A549 (cell line): ENCODE measurements at regions not wholly inside any gene's neighbourhood (a gene's known extent, or its start where the extent isn't known, plus 50 kb on each side); places are given as distances from the start of the nearest gene placed in this dataset.
A peak's percentile ranks its signal among the peaks of the same experiment; 100 is the strongest.

Experiments used
- ATAC-seq, 2 experiments: fragments of 200-7000 bp in 1 of 2; fragments of >200 bp in 1 of 2; cut with Nextera tagmentation in 1 of 2; cut with Tn5 transposase in 1 of 2; 3 replicates each; pipeline versions ENCODE4 v1.8.0 to v1.9.1; 2018 to 2020; ENCODE audit warnings: mild to moderate bottlenecking in 1 of 2, moderate library complexity in 1 of 2
- CTCF ChIA-PET: fragments of 300-600 bp; sonication (Branson Sonifier 250); formaldehyde crosslinking; extraction: SDS; loops from one replicate; lab custom pipeline; 2021; ENCODE audit warnings: antibody characterized with exemption, inconsistent platforms; lab: Yijun Ruan, JAX
- POLR2A ChIA-PET: fragments of 350-600 bp; formaldehyde crosslinking; extraction: SDS; loops from one replicate; lab custom pipeline; 2021; ENCODE audit warnings: antibody characterized with exemption, inconsistent platforms; lab: Yijun Ruan, JAX
- DNase-seq, 2 experiments: peaks; one replicate each; pipeline versions ENCODE4 v3.0.0 to v3.0.0-alpha.2; 2011 to 2016; ENCODE audit warnings: low read depth in 1 of 2, low spot score in 1 of 2
- FAIRE-seq: peaks from 2 replicates; lab custom pipeline; 2011; peaks lifted over from hg19 to GRCh38; lab: Jason Lieb, UNC
- H3K27ac ChIP-seq, 2 experiments: fragments of >200 bp; sonication (Bioruptor Twin); formaldehyde crosslinking; 3 replicates each; pipeline ENCODE4 v1.5.1; 2016 to 2017
- H3K4me1 ChIP-seq: fragments of >200 bp; sonication (Bioruptor Twin); formaldehyde crosslinking; 3 replicates; pipeline ENCODE4 v1.6.1; 2016
- H3K4me2 ChIP-seq: fragments of >200 bp; sonication (Bioruptor Twin); formaldehyde crosslinking; 3 replicates; pipeline ENCODE4 v1.6.1; 2016
- H3K4me3 ChIP-seq: fragments of >200 bp; sonication (Bioruptor Twin); formaldehyde crosslinking; 3 replicates; pipeline ENCODE4 v1.5.1; 2016
- H3K9me3 ChIP-seq: fragments of >200 bp; sonication (Bioruptor Twin); formaldehyde crosslinking; 3 replicates; pipeline ENCODE4 v1.6.1; 2016
- CBX8 ChIP-seq: fragments of 200-600 bp; sonication (generic); IDR thresholded peaks from 2 replicates; pipeline ENCODE4 v1.6.1; 2016
- CHD2 ChIP-seq: fragments of 150-350 bp; IDR thresholded peaks from 2 replicates; pipeline ENCODE4 v1.6.1; 2014; ENCODE audit warnings: low read length; ENCODE audit not compliant: partially characterized antibody
- CHD4 ChIP-seq: fragments of 200-600 bp; sonication (generic); IDR thresholded peaks from 2 replicates; pipeline ENCODE4 v1.6.1; 2016; ENCODE audit warnings: antibody characterized with exemption, mild to moderate bottlenecking, borderline replicate concordance
- FOSL2 ChIP-seq, 2 experiments: fragments of 450-650 bp in 1 of 2; fragments of >200 bp in 1 of 2; sonication (Bioruptor Twin) in 1 of 2; formaldehyde crosslinking; IDR thresholded peaks; 2 replicates each; pipeline versions ENCODE4 v1.5.0 to v1.6.1; 2016 to 2020; ENCODE audit warnings: mild to moderate bottlenecking in 1 of 2, moderate library complexity in 1 of 2
- FOXS1 ChIP-seq: fragments of 250-450 bp; sonication (Bioruptor Pico); IDR thresholded peaks from 2 replicates; pipeline ENCODE4 v1.5.0; 2020; ENCODE audit warnings: mild to moderate bottlenecking, moderate library complexity
- GATA3 ChIP-seq: IDR thresholded peaks from 2 replicates; pipeline ENCODE4 v1.6.1; 2012; ENCODE audit warnings: borderline replicate concordance
- HOXA7 ChIP-seq: fragments of 250-450 bp; sonication (Bioruptor Pico); IDR thresholded peaks from 2 replicates; pipeline ENCODE4 v1.5.0; 2020; ENCODE audit warnings: mild to moderate bottlenecking, moderate library complexity
- HOXB13 ChIP-seq: fragments of 250-450 bp; sonication (Bioruptor Pico); IDR thresholded peaks from 2 replicates; pipeline ENCODE4 v1.5.0; 2020; ENCODE audit warnings: low read depth, mild to moderate bottlenecking, moderate library complexity
- HOXB5 ChIP-seq: fragments of 250-450 bp; sonication (Bioruptor Pico); IDR thresholded peaks from 2 replicates; pipeline ENCODE4 v1.5.0; 2020; ENCODE audit warnings: mild to moderate bottlenecking, moderate library complexity
- JUNB ChIP-seq: fragments of >200 bp; sonication (Bioruptor Twin); formaldehyde crosslinking; IDR thresholded peaks from 2 replicates; pipeline ENCODE4 v1.6.1; 2016
- KDM1A ChIP-seq: fragments of 200-600 bp; sonication (generic); IDR thresholded peaks from 2 replicates; pipeline ENCODE4 v1.6.1; 2016; ENCODE audit warnings: low read depth, mild to moderate bottlenecking
- MAFK ChIP-seq: fragments of 450-650 bp; IDR thresholded peaks from 2 replicates; pipeline ENCODE4 v1.6.1; 2014; ENCODE audit not compliant: partially characterized antibody
- MYC ChIP-seq: IDR thresholded peaks from 2 replicates; pipeline ENCODE4 v1.6.1; 2012; ENCODE audit warnings: mild to moderate bottlenecking, inconsistent platforms, low read length, improper control_type of control experiment, borderline replicate concordance
- NPAS2 ChIP-seq: fragments of 250-450 bp; sonication (Bioruptor Pico); IDR thresholded peaks from 2 replicates; pipeline ENCODE4 v1.8.0; 2022; ENCODE audit warnings: mild to moderate bottlenecking, moderate library complexity, borderline replicate concordance
- POLR2A ChIP-seq: IDR thresholded peaks from 2 replicates; pipeline ENCODE4 v1.6.1; 2012; ENCODE audit warnings: mild to moderate bottlenecking, low read length
- RAD21 ChIP-seq, 2 experiments: fragments of >200 bp in 1 of 2; sonication (Bioruptor Twin) in 1 of 2; formaldehyde crosslinking in 1 of 2; IDR thresholded peaks in 1 of 2; conservative IDR thresholded peaks in 1 of 2; 2 replicates in 1 of 2; 3 replicates in 1 of 2; pipeline ENCODE4 v1.6.1; 2012 to 2018; ENCODE audit warnings: inconsistent platforms in 1 of 2
- SMC3 ChIP-seq: fragments of >200 bp; sonication (Bioruptor Twin); formaldehyde crosslinking; IDR thresholded peaks from 3 replicates; pipeline ENCODE4 v1.6.1; 2018; ENCODE audit warnings: inconsistent platforms
- SREBF2 ChIP-seq: fragments of 450-650 bp; IDR thresholded peaks from 2 replicates; pipeline ENCODE4 v1.6.1; 2014; ENCODE audit warnings: mild to moderate bottlenecking, moderate library complexity
- TFCP2L1 ChIP-seq: fragments of 250-450 bp; sonication (Bioruptor Pico); IDR thresholded peaks from 2 replicates; pipeline ENCODE4 v1.5.0; 2021; ENCODE audit warnings: mild to moderate bottlenecking
- TP53 ChIP-seq: fragments of 250-450 bp; sonication (Bioruptor Pico); IDR thresholded peaks from 2 replicates; pipeline ENCODE4 v1.5.0; 2021; ENCODE audit warnings: mild to moderate bottlenecking, moderate library complexity
- ZC3H11A ChIP-seq: fragments of 450-650 bp; IDR thresholded peaks from 2 replicates; pipeline ENCODE4 v1.6.1; 2014; ENCODE audit warnings: antibody characterized with exemption, mild to moderate bottlenecking
- ZSCAN20 ChIP-seq: fragments of 250-450 bp; sonication (Bioruptor Pico); IDR thresholded peaks from 2 replicates; pipeline ENCODE4 v1.8.0; 2022; ENCODE audit warnings: mild to moderate bottlenecking, moderate library complexity
- WGBS: methylation state at CpG from one replicate; pipeline ENCODE4 v1.1.6; 2017; ENCODE audit errors: missing lambda C conversion rate; 5-methylcytosine and 5-hydroxymethylcytosine counted together
- TF ChIP-seq, protein P1 (sequence below): fragments of 250-450 bp; sonication (Bioruptor Pico); IDR thresholded peaks from 2 replicates; pipeline ENCODE4 v1.5.0; 2020; ENCODE audit warnings: low read depth, mild to moderate bottlenecking, moderate library complexity
- TF ChIP-seq, protein P2 (sequence below): IDR thresholded peaks from 2 replicates; pipeline ENCODE4 v1.6.1; 2012
- TF ChIP-seq, protein P3 (sequence below): fragments of >200 bp; sonication (Bioruptor Twin); formaldehyde crosslinking; IDR thresholded peaks from 3 replicates; pipeline ENCODE4 v1.6.1; 2016
- TF ChIP-seq, protein P4 (sequence below): fragments of >200 bp; sonication (Bioruptor Twin); formaldehyde crosslinking; IDR thresholded peaks from 3 replicates; pipeline ENCODE4 v1.5.1; 2016
- TF ChIP-seq, protein P5 (sequence below): fragments of 250-450 bp; sonication (Bioruptor Pico); IDR thresholded peaks from 2 replicates; pipeline ENCODE4 v1.5.0; 2021; ENCODE audit warnings: mild to moderate bottlenecking, moderate library complexity, borderline replicate concordance

DNA sequence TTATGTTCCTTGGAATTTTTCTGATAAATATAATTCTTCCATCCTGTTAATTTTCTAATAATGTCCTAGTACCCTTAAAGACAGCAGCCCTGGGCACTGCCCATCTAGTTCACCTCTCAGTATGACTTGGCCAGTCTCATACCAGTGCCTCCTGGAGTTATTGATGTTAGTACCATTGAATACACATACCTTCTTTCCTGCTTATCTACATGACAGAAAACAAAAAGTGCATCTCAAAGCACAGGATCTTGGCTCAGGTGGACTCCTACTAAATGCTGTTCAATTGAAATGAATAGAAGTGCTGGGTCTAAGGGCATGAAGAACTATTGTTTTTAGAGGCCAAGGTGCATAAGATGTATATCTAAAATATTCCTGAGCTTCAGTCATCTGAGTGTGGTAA, 669.7 kb downstream of the NR2F1-AS1 start:
- H3K9me3 ChIP-seq = no peaks in the 10 kb centered on the region
- no peak overlapping the region for H3K27ac ChIP-seq
- no peak overlapping the region for H3K4me3 ChIP-seq
- FAIRE-seq (no peak), DNase-seq (no peak), ATAC-seq (no peak)
- CTCF ChIA-PET = no interaction called here
- H3K4me2 ChIP-seq = no peak overlapping the region
- no peak for TF ChIP-seq RAD21 (conservative IDR thresholded peaks at IDR 0.05 in 1 of 2, IDR thresholded peaks at IDR 0.05 in 1 of 2)
- no peak for TF ChIP-seq SMC3
- TF ChIP-seq MAFK = no peak
- TF ChIP-seq CBX8 = no peak
- TF ChIP-seq ZSCAN20 = no peak
- no peak for TF ChIP-seq HOXA7 (CRISPR knock-in tag)
- no peak for TF ChIP-seq HOXB13 (CRISPR knock-in tag)
- TF ChIP-seq NPAS2 (CRISPR knock-in tag) = no peak
- TF ChIP-seq TP53 (CRISPR knock-in tag) = no peak
- TF ChIP-seq, protein P1, sequence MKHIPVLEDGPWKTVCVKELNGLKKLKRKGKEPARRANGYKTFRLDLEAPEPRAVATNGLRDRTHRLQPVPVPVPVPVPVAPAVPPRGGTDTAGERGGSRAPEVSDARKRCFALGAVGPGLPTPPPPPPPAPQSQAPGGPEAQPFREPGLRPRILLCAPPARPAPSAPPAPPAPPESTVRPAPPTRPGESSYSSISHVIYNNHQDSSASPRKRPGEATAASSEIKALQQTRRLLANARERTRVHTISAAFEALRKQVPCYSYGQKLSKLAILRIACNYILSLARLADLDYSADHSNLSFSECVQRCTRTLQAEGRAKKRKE = no peak
- TF ChIP-seq GATA3 = no peak
- TF ChIP-seq CHD2 = no peak
- POLR2A ChIA-PET = no interaction called here
- peaks cover 12% of the 10 kb centered on the region; the same call in 1 of the 3 replicates for H3K4me1 ChIP-seq

DNA sequence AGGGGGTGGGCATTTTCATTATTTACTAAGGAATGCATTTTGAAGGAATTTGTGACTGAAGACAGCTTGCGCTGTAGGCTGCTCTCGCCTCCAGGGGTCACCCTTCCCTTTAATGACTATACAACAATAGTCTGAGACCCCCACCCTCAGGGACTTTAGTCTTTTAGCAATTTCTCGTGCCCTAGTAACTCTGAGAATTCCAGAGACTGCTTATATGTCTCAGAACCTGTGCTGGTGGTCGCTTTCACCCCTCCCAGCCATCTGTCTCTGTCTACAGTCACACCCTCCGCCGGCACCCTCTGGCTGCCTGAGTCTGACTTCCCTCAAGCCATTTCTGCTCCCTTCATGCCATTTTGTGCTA, 671.4 kb downstream of the NR2F1-AS1 start:
- no peak overlapping the region for H3K4me2 ChIP-seq
- no peak for FAIRE-seq

More for the DNA sequence above, 671.4 kb downstream of the NR2F1-AS1 start:
- WGBS = 78% methylated on average over 6 of the region's 6 CpGs
- CTCF ChIA-PET = interaction anchor here (0.7 to 1.4 kb wide), 5 partner anchors 14 to 892 kb away, joined by 3 read pairs; no protein-coding TSS in a partner anchor
- no peak overlapping the region for H3K4me3 ChIP-seq
- TF ChIP-seq KDM1A (no peak), TFCP2L1 (no peak), HOXB13 (CRISPR knock-in tag) (no peak), CHD4 (no peak), ZC3H11A (no peak), MYC (no peak), POLR2A (no peak), SMC3 (peak; percentile 44), FOXS1 (CRISPR knock-in tag) (no peak), FOSL2 (IDR thresholded peaks at IDR 0.05) (no peak), FOSL2 (CRISPR knock-in tag; IDR thresholded peaks at IDR 0.05) (no peak), RAD21 (conservative IDR thresholded peaks at IDR 0.05 in 1 of 2, IDR thresholded peaks at IDR 0.05 in 1 of 2) (peak; percentile 51 to 53), SREBF2 (no peak), JUNB (no peak), TP53 (CRISPR knock-in tag) (no peak), CHD2 (no peak), ZSCAN20 (no peak), HOXB5 (CRISPR knock-in tag) (no peak)
- TF ChIP-seq, protein P2, sequence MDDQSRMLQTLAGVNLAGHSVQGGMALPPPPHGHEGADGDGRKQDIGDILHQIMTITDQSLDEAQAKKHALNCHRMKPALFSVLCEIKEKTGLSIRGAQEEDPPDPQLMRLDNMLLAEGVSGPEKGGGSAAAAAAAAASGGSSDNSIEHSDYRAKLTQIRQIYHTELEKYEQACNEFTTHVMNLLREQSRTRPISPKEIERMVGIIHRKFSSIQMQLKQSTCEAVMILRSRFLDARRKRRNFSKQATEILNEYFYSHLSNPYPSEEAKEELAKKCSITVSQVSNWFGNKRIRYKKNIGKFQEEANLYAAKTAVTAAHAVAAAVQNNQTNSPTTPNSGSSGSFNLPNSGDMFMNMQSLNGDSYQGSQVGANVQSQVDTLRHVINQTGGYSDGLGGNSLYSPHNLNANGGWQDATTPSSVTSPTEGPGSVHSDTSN = no peak
- TF ChIP-seq, protein P3, sequence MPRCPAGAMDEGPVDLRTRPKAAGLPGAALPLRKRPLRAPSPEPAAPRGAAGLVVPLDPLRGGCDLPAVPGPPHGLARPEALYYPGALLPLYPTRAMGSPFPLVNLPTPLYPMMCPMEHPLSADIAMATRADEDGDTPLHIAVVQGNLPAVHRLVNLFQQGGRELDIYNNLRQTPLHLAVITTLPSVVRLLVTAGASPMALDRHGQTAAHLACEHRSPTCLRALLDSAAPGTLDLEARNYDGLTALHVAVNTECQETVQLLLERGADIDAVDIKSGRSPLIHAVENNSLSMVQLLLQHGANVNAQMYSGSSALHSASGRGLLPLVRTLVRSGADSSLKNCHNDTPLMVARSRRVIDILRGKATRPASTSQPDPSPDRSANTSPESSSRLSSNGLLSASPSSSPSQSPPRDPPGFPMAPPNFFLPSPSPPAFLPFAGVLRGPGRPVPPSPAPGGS = no peak
- TF ChIP-seq, protein P4, sequence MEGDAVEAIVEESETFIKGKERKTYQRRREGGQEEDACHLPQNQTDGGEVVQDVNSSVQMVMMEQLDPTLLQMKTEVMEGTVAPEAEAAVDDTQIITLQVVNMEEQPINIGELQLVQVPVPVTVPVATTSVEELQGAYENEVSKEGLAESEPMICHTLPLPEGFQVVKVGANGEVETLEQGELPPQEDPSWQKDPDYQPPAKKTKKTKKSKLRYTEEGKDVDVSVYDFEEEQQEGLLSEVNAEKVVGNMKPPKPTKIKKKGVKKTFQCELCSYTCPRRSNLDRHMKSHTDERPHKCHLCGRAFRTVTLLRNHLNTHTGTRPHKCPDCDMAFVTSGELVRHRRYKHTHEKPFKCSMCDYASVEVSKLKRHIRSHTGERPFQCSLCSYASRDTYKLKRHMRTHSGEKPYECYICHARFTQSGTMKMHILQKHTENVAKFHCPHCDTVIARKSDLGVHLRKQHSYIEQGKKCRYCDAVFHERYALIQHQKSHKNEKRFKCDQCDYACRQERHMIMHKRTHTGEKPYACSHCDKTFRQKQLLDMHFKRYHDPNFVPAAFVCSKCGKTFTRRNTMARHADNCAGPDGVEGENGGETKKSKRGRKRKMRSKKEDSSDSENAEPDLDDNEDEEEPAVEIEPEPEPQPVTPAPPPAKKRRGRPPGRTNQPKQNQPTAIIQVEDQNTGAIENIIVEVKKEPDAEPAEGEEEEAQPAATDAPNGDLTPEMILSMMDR = peak; percentile 45
- TF ChIP-seq, protein P5, sequence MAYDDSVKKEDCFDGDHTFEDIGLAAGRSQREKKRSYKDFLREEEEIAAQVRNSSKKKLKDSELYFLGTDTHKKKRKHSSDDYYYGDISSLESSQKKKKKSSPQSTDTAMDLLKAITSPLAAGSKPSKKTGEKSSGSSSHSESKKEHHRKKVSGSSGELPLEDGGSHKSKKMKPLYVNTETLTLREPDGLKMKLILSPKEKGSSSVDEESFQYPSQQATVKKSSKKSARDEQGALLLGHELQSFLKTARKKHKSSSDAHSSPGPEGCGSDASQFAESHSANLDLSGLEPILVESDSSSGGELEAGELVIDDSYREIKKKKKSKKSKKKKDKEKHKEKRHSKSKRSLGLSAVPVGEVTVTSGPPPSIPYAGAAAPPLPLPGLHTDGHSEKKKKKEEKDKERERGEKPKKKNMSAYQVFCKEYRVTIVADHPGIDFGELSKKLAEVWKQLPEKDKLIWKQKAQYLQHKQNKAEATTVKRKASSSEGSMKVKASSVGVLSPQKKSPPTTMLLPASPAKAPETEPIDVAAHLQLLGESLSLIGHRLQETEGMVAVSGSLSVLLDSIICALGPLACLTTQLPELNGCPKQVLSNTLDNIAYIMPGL (CRISPR knock-in tag) = no peak
- peak in 1 of 2 experiments; percentile 17 for DNase-seq
- POLR2A ChIA-PET = no interaction called here
- H3K9me3 ChIP-seq = no peaks in the 10 kb centered on the region
- no peak overlapping the region for H3K27ac ChIP-seq
- ATAC-seq = peak in 1 of 2 experiments; percentile 72; a peak in 3 of 6 replicates
- H3K4me1 ChIP-seq = peaks cover 8% of the 10 kb centered on the region; the same call in 1 of the 3 replicates
